AG10803 (cell line): ENCODE measurements at regions not wholly inside any gene's neighbourhood (a gene's known extent, or its start where the extent isn't known, plus 50 kb on each side); places are given as distances from the start of the nearest gene placed in this dataset.
A peak's percentile ranks its signal among the peaks of the same experiment; 100 is the strongest.

Experiments
- DNase-seq: peaks from one replicate; pipeline ENCODE4 v3.0.0; 2010; ENCODE audit warnings: low read depth
- H3K4me3 ChIP-seq: 2 replicates; pipeline ENCODE4 v1.5.1; 2011; ENCODE audit warnings: mild to moderate bottlenecking, low read length, control low read depth
- CTCF ChIP-seq: conservative IDR thresholded peaks from 2 replicates; pipeline ENCODE4 v1.5.1; 2011; ENCODE audit warnings: mild to moderate bottlenecking, low read length, control low read depth, inconsistent platforms

- no peak overlapping the region for H3K4me3 ChIP-seq
- DNase-seq = no peak
- TF ChIP-seq CTCF = no peak
These were observed 467.0 kb downstream of the STIM2 start for GRCh38 chr4:27327421-27328181.

- DNase-seq = no peak
- no peak overlapping the region for H3K4me3 ChIP-seq
- no peak for TF ChIP-seq CTCF
These were observed 477.9 kb downstream of the STIM2 start for GRCh38 chr4:27338530-27338929.

GRCh38 chr4:27343411-27343810 is 482.8 kb downstream of the STIM2 start:
- no peak for DNase-seq
- H3K4me3 ChIP-seq = no peak overlapping the region
- no peak for TF ChIP-seq CTCF

- H3K4me3 ChIP-seq = no peak overlapping the region
- DNase-seq = no peak
- no peak for TF ChIP-seq CTCF
These were observed 489.5 kb downstream of the STIM2 start for GRCh38 chr4:27350161-27350560.

- no peak for DNase-seq
- peak; percentile 30; the same call in 1 of the 2 replicates for TF ChIP-seq CTCF
These were observed 496.6 kb downstream of the STIM2 start for GRCh38 chr4:27357283-27357682.

GRCh38 chr4:27358269-27358668 is 497.6 kb downstream of the STIM2 start:
- DNase-seq = no peak
- TF ChIP-seq CTCF = no peak
- H3K4me3 ChIP-seq = no peak overlapping the region

More at GRCh38 chr4:27357283-27357682, 496.6 kb downstream of the STIM2 start:
- H3K4me3 ChIP-seq = no peak overlapping the region

- no peak for TF ChIP-seq CTCF
- H3K4me3 ChIP-seq = no peak overlapping the region
- DNase-seq = no peak
These were observed 499.5 kb downstream of the STIM2 start for GRCh38 chr4:27360131-27360530.
